ENCODE measurements at regions not wholly inside any gene's neighbourhood (a gene's known extent, or its start where the extent isn't known, plus 50 kb on each side); places are given as distances from the start of the nearest gene placed in this dataset.

DNA sequence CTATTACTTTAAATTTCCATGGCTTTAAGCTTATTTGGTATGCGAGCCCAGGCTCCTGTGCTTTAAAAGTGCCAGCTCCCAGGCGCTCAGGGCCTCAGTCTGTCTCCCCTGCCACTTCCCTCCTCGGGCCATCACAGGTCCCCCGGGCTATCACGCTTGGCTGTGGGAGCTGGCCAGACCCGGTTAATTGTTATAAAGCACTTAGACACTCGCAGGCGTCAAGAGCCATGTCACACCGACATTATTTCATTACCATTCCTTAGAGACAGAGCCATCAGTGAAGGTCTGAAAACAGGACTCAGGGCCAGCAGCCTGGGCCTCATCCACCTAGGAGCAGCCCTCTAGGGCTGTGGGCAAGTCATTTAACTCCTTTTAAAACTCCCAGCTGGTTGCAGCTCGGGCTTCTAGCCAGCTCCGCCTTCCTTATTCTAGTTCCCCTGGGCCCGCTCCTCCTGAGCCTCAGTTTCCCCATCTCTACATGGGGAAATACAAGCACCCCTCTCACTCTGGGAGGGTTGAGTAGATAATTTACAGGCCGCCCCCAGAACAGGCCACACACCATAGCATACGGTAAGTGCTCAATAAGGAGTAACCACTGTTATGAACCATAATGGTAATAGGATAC lies 99.0 kb downstream of the HMX1 start:
- CTCF ChIA-PET, result no interaction called here
- DNase-seq (ENCODE audit: low read depth, low spot score) (no peak), FAIRE-seq (no peak)
- POLR2A ChIA-PET, result no interaction called here
- intact Hi-C loops (cut with micrococcal nuclease), result no loop called here
- Histone ChIP-seq H3K27ac (ENCODE audit: insufficient read depth, low read depth, low read length) (no peak overlapping the region), H2AFZ (ENCODE audit: low read depth, low read length) (no peak overlapping the region), H3K36me3 (ENCODE audit: control insufficient read depth in 2 of 2, extremely low read depth in 1 of 2, insufficient read depth in 2 of 2, low read length in 2 of 2) (no peaks in the 10 kb centered on the region), H3K9ac (replicated peaks; ENCODE audit: extremely low read depth, insufficient read depth, low read length) (no peak overlapping the region), H3K4me2 (ENCODE audit: insufficient read depth, low read length) (no peak overlapping the region), H4K20me1 (replicated peaks; ENCODE audit: control insufficient read depth, extremely low read depth, insufficient read depth, low read length) (no peaks in the 10 kb centered on the region), H3K4me1 (ENCODE audit: control insufficient read depth, extremely low read depth, insufficient read depth, low read length) (no peaks in the 10 kb centered on the region), H3K4me3 (replicated peaks in 1 of 3; ENCODE audit: insufficient read depth in 1 of 3, low read depth in 1 of 3, low read length in 3 of 3) (no peak overlapping the region), H3K9me3 (replicated peaks; ENCODE audit: control insufficient read depth, insufficient read depth, low read length) (no peaks in the 10 kb centered on the region), H3K27me3 (ENCODE audit: control insufficient read depth in 2 of 2, insufficient read depth in 2 of 2, low read length in 2 of 2) (no peaks in the 10 kb centered on the region), H3K9me1 (replicated peaks; ENCODE audit: control insufficient read depth, extremely low read depth, insufficient read depth, low read length) (no peaks in the 10 kb centered on the region), H3K79me2 (ENCODE audit: control insufficient read depth, insufficient read depth, low read length) (no peaks in the 10 kb centered on the region)
- TF ChIP-seq, protein P1, sequence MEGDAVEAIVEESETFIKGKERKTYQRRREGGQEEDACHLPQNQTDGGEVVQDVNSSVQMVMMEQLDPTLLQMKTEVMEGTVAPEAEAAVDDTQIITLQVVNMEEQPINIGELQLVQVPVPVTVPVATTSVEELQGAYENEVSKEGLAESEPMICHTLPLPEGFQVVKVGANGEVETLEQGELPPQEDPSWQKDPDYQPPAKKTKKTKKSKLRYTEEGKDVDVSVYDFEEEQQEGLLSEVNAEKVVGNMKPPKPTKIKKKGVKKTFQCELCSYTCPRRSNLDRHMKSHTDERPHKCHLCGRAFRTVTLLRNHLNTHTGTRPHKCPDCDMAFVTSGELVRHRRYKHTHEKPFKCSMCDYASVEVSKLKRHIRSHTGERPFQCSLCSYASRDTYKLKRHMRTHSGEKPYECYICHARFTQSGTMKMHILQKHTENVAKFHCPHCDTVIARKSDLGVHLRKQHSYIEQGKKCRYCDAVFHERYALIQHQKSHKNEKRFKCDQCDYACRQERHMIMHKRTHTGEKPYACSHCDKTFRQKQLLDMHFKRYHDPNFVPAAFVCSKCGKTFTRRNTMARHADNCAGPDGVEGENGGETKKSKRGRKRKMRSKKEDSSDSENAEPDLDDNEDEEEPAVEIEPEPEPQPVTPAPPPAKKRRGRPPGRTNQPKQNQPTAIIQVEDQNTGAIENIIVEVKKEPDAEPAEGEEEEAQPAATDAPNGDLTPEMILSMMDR (IDR thresholded peaks at IDR 0.05; ENCODE audit: extremely low read depth in 1 of 2, insufficient read depth in 1 of 2, low read depth in 1 of 2, low read length in 2 of 2), result no peak
- no peak for TF ChIP-seq FOS (IDR thresholded peaks at IDR 0.05; ENCODE audit: borderline replicate concordance, insufficient read depth, low read length)
- no peak for TF ChIP-seq MYC (IDR thresholded peaks at IDR 0.05; ENCODE audit: low read depth, low read length)
- no TSS peak for BruUV-seq (replicated peaks)
- dilution Hi-C loops (cut with MboI; ENCODE audit: extremely low pct_ligation_motif_present, low sequenced_read_pairs), result no loop called here

DNA sequence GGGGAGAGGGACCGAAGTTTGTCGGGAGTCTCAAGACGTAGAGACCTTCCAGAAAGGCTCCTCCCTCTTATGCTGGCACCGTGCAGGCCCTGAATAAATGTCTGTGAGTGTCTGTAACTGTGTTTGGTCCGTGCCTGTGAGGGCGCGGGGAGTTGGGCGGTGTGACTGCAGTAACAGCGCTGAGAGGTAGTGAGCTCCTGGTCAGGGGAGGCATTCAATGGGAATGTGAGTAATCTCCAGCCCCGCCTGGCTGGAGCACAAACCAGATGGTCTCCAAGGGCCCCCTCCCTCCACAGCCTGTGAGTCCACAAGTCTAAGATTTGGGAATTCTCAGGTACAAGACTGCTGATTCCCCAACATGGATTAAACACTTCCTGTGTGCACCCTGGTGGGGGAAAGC lies 100.0 kb downstream of the HMX1 start:
- no TSS peak for BruUV-seq (replicated peaks)
- H4K20me1 ChIP-seq (replicated peaks; ENCODE audit: control insufficient read depth, extremely low read depth, insufficient read depth, low read length), result no peaks in the 10 kb centered on the region
- intact Hi-C loops (cut with micrococcal nuclease) (no loop called here), dilution Hi-C loops (cut with MboI; ENCODE audit: extremely low pct_ligation_motif_present, low sequenced_read_pairs) (no loop called here)
- no peaks in the 10 kb centered on the region for H3K79me2 ChIP-seq (ENCODE audit: control insufficient read depth, insufficient read depth, low read length)
- DNase-seq (ENCODE audit: low read depth, low spot score) (no peak), FAIRE-seq (no peak)
- no peaks in the 10 kb centered on the region for H3K4me1 ChIP-seq (ENCODE audit: control insufficient read depth, extremely low read depth, insufficient read depth, low read length)
- no peaks in the 10 kb centered on the region for H3K9me1 ChIP-seq (replicated peaks; ENCODE audit: control insufficient read depth, extremely low read depth, insufficient read depth, low read length)
- H2AFZ ChIP-seq (ENCODE audit: low read depth, low read length), result no peak overlapping the region
- no peaks in the 10 kb centered on the region for H3K36me3 ChIP-seq (ENCODE audit: control insufficient read depth in 2 of 2, extremely low read depth in 1 of 2, insufficient read depth in 2 of 2, low read length in 2 of 2)
- no peak overlapping the region for H3K4me3 ChIP-seq (replicated peaks in 1 of 3; ENCODE audit: insufficient read depth in 1 of 3, low read depth in 1 of 3, low read length in 3 of 3)
- H3K9me3 ChIP-seq (replicated peaks; ENCODE audit: control insufficient read depth, insufficient read depth, low read length), result no peaks in the 10 kb centered on the region
- H3K27me3 ChIP-seq (ENCODE audit: control insufficient read depth in 2 of 2, insufficient read depth in 2 of 2, low read length in 2 of 2), result no peaks in the 10 kb centered on the region
- TF ChIP-seq EZH2 (IDR thresholded peaks at IDR 0.05; ENCODE audit: borderline replicate concordance, low read depth, low read length, severe bottlenecking) (no peak), POLR2AphosphoS5 (IDR thresholded peaks at IDR 0.05; ENCODE audit: insufficient read depth, low read depth, low read length) (no peak), GATA2 (IDR thresholded peaks at IDR 0.05; ENCODE audit: insufficient read depth, insufficient read length, low read depth, low read length) (no peak), POLR2A (IDR thresholded peaks at IDR 0.05; ENCODE audit: low read depth, low read length) (no peak), FOS (IDR thresholded peaks at IDR 0.05; ENCODE audit: borderline replicate concordance, insufficient read depth, low read length) (no peak), JUN (IDR thresholded peaks at IDR 0.05; ENCODE audit: borderline replicate concordance, insufficient read depth, insufficient read length, low read depth) (no peak)
- TF ChIP-seq, protein P1 (IDR thresholded peaks at IDR 0.05; ENCODE audit: extremely low read depth in 1 of 2, insufficient read depth in 1 of 2, low read depth in 1 of 2, low read length in 2 of 2), result no peak
- TF ChIP-seq, protein P2, sequence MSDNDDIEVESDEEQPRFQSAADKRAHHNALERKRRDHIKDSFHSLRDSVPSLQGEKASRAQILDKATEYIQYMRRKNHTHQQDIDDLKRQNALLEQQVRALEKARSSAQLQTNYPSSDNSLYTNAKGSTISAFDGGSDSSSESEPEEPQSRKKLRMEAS (IDR thresholded peaks at IDR 0.05; ENCODE audit: insufficient read depth, insufficient read length), result no peak
- no peak overlapping the region for H3K4me2 ChIP-seq (ENCODE audit: insufficient read depth, low read length)
- no peak overlapping the region for H3K9ac ChIP-seq (replicated peaks; ENCODE audit: extremely low read depth, insufficient read depth, low read length)
- ChIA-PET POLR2A (no interaction called here), CTCF (no interaction called here)
- H3K27ac ChIP-seq (ENCODE audit: insufficient read depth, low read depth, low read length), result no peak overlapping the region
